ENCODE measurements at regions not wholly inside any gene's neighbourhood (a gene's known extent, or its start where the extent isn't known, plus 50 kb on each side); places are given as distances from the start of the nearest gene placed in this dataset.

DNA sequence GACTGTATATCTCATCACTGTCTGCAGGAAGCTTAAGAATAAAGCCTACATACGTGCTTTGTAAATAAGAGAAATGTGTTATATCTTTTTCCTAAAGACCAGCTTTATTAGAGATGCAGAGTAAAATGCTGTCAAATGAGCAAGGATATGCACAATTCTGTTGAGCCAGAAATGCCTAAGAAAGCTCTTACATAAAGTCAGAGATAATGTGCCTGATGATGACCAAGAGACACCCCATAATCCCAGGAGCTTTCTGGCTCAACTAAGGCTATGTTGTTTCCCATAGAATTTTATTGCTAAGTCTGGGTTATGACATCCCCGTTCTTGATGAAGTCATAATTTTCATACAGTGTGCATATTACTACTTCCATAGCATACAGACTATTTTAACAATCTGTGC, 209.9 kb downstream of the GALC start:
- TF ChIP-seq, protein P1, sequence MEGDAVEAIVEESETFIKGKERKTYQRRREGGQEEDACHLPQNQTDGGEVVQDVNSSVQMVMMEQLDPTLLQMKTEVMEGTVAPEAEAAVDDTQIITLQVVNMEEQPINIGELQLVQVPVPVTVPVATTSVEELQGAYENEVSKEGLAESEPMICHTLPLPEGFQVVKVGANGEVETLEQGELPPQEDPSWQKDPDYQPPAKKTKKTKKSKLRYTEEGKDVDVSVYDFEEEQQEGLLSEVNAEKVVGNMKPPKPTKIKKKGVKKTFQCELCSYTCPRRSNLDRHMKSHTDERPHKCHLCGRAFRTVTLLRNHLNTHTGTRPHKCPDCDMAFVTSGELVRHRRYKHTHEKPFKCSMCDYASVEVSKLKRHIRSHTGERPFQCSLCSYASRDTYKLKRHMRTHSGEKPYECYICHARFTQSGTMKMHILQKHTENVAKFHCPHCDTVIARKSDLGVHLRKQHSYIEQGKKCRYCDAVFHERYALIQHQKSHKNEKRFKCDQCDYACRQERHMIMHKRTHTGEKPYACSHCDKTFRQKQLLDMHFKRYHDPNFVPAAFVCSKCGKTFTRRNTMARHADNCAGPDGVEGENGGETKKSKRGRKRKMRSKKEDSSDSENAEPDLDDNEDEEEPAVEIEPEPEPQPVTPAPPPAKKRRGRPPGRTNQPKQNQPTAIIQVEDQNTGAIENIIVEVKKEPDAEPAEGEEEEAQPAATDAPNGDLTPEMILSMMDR (IDR thresholded peaks at IDR 0.05) = no peak
- TF ChIP-seq POLR2A (IDR thresholded peaks at IDR 0.05; ENCODE audit: low read depth) = no peak
- no peak for TF ChIP-seq POLR2AphosphoS5 (IDR thresholded peaks at IDR 0.05)
- no peak for TF ChIP-seq EP300 (IDR thresholded peaks at IDR 0.05)
